Glutamatergic neuron (in vitro differentiated cells): ENCODE measurements at regions not wholly inside any gene's neighbourhood (a gene's known extent, or its start where the extent isn't known, plus 50 kb on each side); places are given as distances from the start of the nearest gene placed in this dataset.

Experiments
- DNase-seq: peaks from one replicate; pipeline ENCODE4 v3.0.0; 2022
- H3K27ac Mint-ChIP-seq: one replicate; pipeline ENCODE4 v1.8.0; 2020; ENCODE audit warnings: mild to moderate bottlenecking, mixed read lengths, inconsistent platforms; ENCODE audit not compliant: unreplicated experiment
- H3K27me3 Mint-ChIP-seq: one replicate; pipeline ENCODE4 v1.8.0; 2020; ENCODE audit warnings: mild to moderate bottlenecking, moderate library complexity, mixed read lengths, inconsistent platforms; ENCODE audit not compliant: unreplicated experiment
- H3K36me3 Mint-ChIP-seq: one replicate; pipeline ENCODE4 v1.8.0; 2020; ENCODE audit warnings: mild to moderate bottlenecking, mixed read lengths, inconsistent platforms; ENCODE audit not compliant: unreplicated experiment
- H3K4me1 Mint-ChIP-seq: one replicate; pipeline ENCODE4 v1.8.0; 2020; ENCODE audit warnings: mild to moderate bottlenecking, low read depth, mixed read lengths, inconsistent platforms; ENCODE audit not compliant: unreplicated experiment
- H3K4me3 Mint-ChIP-seq: one replicate; pipeline ENCODE4 v1.8.0; 2020; ENCODE audit warnings: mild to moderate bottlenecking, mixed read lengths, inconsistent platforms; ENCODE audit not compliant: unreplicated experiment
- H3K9me3 Mint-ChIP-seq: one replicate; pipeline ENCODE4 v1.8.0; 2020; ENCODE audit warnings: mild to moderate bottlenecking, moderate library complexity, mixed read lengths, inconsistent platforms; ENCODE audit not compliant: unreplicated experiment
- TF ChIP-seq, protein P1 (sequence below): fragments of 200-600 bp; sonication (generic); IDR thresholded peaks from one replicate; pipeline ENCODE4 v1.5.0; 2021; ENCODE audit not compliant: partially characterized antibody, unreplicated experiment

DNA sequence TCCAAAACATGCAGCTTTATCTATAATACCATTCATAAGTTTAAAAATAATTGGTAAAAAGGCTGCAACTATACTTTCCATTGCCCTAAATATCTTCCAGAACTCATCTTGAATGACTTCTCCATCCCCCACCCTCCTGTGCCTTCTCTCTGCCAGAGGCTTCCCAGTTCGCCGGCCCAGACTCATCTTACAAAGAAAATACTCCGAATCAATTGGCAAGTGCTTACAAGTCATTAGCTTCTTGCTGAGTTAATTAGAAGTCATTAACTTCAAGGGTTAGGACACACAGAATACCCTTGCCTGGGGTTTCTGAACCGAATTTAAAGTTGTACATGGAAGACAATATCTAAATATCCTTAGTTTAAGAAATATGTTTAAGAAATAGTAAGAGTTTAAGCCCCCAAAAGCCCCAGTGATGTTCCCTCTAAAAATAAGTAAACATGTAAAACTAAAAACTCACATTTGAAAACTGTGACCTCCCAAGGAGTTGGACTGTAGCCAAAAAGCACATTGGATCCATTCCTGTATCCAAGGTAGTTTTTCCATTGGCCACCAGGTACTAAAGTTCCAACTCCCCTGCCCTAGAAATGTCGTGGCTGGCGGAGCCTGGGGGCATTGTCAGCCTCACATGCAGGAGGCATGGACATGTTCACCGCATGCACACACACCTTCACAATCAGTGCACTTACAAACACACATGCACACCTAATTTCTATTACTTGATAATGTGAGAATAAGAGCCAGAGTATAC lies 535.2 kb upstream of the FAT1 start:
- no peak for DNase-seq
- no peaks in the 10 kb centered on the region for H3K27me3 Mint-ChIP-seq
- H3K9me3 Mint-ChIP-seq = no peaks in the 10 kb centered on the region
- H3K4me1 Mint-ChIP-seq = no peaks in the 10 kb centered on the region
- no peak overlapping the region for H3K27ac Mint-ChIP-seq
- no peak overlapping the region for H3K4me3 Mint-ChIP-seq
- TF ChIP-seq, protein P1, sequence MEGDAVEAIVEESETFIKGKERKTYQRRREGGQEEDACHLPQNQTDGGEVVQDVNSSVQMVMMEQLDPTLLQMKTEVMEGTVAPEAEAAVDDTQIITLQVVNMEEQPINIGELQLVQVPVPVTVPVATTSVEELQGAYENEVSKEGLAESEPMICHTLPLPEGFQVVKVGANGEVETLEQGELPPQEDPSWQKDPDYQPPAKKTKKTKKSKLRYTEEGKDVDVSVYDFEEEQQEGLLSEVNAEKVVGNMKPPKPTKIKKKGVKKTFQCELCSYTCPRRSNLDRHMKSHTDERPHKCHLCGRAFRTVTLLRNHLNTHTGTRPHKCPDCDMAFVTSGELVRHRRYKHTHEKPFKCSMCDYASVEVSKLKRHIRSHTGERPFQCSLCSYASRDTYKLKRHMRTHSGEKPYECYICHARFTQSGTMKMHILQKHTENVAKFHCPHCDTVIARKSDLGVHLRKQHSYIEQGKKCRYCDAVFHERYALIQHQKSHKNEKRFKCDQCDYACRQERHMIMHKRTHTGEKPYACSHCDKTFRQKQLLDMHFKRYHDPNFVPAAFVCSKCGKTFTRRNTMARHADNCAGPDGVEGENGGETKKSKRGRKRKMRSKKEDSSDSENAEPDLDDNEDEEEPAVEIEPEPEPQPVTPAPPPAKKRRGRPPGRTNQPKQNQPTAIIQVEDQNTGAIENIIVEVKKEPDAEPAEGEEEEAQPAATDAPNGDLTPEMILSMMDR = no peak
- H3K36me3 Mint-ChIP-seq = no peaks in the 10 kb centered on the region

DNA sequence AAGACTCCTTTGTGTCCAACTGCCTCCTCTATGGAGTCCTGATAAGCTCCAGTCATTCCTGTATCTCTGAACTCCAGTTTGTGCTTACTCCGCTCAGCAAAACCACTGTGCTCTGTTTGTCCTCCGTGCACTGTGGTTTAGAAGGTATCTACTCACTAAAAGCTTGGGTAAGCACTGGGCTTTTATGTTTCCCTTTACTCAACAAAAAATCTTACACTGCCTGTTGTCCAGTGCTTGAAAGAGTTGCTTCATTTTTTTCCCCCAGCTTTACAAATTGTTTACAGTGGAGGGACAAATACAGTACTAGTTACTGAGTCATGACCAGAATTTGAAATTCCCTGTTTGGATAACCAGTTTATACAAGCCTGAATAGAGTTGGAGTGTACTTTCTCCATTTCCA lies 545.3 kb upstream of the FAT1 start:
- Mint-ChIP-seq H3K4me1 (no peaks in the 10 kb centered on the region), H3K27ac (no peak overlapping the region), H3K36me3 (no peaks in the 10 kb centered on the region), H3K27me3 (no peaks in the 10 kb centered on the region), H3K9me3 (no peaks in the 10 kb centered on the region), H3K4me3 (no peak overlapping the region)
- DNase-seq = no peak
- TF ChIP-seq, protein P1 = no peak

DNA sequence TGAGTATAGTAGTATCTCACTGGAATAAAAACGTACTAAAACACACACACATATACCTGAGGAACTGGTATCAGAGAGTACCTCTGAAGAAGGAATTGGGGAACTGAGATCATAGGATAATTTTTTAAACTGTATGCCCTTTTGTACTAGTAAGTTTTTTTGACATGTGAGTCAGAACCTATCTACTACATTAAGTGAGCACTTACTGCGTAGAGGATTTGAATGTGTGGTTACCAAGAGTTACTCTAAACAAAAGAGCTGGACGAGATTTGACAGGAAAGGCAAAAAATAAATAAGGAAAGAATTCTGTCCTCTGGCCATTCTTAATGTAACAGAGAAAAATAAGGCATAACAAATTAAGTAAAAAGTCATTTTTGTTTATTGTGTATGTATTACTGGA lies 546.5 kb upstream of the FAT1 start:
- Mint-ChIP-seq H3K36me3 (no peaks in the 10 kb centered on the region), H3K9me3 (no peaks in the 10 kb centered on the region), H3K4me1 (no peaks in the 10 kb centered on the region), H3K4me3 (no peak overlapping the region), H3K27me3 (no peaks in the 10 kb centered on the region), H3K27ac (no peak overlapping the region)
- no peak for DNase-seq
- TF ChIP-seq, protein P1 = no peak

DNA sequence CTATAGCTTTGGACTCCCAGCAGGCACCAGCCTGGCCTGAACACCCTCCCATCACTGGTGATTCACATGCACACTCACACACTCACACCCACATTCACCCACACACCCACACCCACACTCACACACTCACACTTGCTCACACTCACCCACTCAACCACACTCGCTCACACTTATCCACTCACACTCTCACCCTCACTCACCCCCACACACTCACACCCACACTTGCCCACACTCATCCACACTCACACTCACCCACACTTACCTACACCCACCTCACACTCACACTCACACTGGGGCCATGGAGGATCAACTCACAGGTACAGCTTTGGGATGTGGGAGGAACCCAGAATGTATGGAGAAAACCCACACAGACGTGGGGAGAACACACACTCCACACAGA lies 548.2 kb upstream of the FAT1 start:
- Mint-ChIP-seq H3K27ac (no peak overlapping the region), H3K4me1 (no peaks in the 10 kb centered on the region), H3K27me3 (no peaks in the 10 kb centered on the region), H3K4me3 (no peak overlapping the region), H3K9me3 (no peaks in the 10 kb centered on the region), H3K36me3 (no peaks in the 10 kb centered on the region)
- DNase-seq = no peak
- TF ChIP-seq, protein P1 = no peak

DNA sequence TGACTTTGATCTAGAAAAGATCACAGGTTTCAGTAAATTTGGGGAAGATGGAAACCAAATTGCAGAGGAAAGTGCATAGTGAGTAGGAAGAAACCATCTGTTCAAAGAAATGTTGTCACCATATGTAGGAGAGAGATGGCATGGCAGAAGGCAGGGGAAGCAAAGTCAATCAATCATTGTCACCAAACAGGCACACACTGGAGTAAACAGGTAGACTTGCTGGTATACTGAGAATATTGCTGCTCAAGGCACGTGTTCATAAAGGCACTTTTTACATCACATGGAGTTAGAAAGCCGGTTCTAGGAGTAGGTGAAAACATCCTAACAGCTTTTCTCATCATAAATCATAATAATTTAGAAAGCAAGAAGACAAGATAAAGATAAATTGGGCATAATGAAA lies 550.5 kb upstream of the FAT1 start:
- Mint-ChIP-seq H3K27me3 (no peaks in the 10 kb centered on the region), H3K9me3 (no peaks in the 10 kb centered on the region), H3K4me1 (no peaks in the 10 kb centered on the region), H3K4me3 (no peak overlapping the region), H3K36me3 (no peaks in the 10 kb centered on the region), H3K27ac (no peak overlapping the region)
- TF ChIP-seq, protein P1 = no peak
- no peak for DNase-seq
